Ascending aorta (tissue), 2 donors: ENCODE measurements at regions not wholly inside any gene's neighbourhood (a gene's known extent, or its start where the extent isn't known, plus 50 kb on each side); places are given as distances from the start of the nearest gene placed in this dataset.

Experiments
- DNase-seq, 2 donors: peaks; one replicate each; pipeline ENCODE4 v3.0.0-alpha.2; 2019; ENCODE audit warnings: low spot score in 2 of 2
- H3K27ac ChIP-seq, 2 donors: fragments of 200-600 bp; sonication (generic); one replicate each; pipeline ENCODE4 v1.5.1; 2016 to 2017; ENCODE audit warnings: mild to moderate bottlenecking in 1 of 2
- H3K27me3 ChIP-seq: fragments of 200-600 bp; sonication (generic); one replicate; pipeline ENCODE4 v1.5.1; 2017
- H3K36me3 ChIP-seq, 2 donors: fragments of 200-600 bp; sonication (generic); one replicate each; pipeline ENCODE4 v1.5.1; 2016
- H3K4me1 ChIP-seq, 2 donors: fragments of 200-600 bp; sonication (generic); one replicate each; pipeline ENCODE4 v1.5.1; 2016 to 2017; ENCODE audit warnings: mild to moderate bottlenecking in 1 of 2
- H3K4me3 ChIP-seq, 2 donors: fragments of 200-600 bp; sonication (generic); one replicate each; pipeline ENCODE4 v1.5.1; 2016 to 2017; ENCODE audit warnings: mild to moderate bottlenecking in 1 of 2
- H3K9me3 ChIP-seq, 2 donors: fragments of 200-600 bp; sonication (generic); one replicate each; pipeline ENCODE4 v1.5.1; 2016
- CTCF ChIP-seq, 3 experiments: fragments of 200-600 bp in 2 of 3; fragments of 450-650 bp in 1 of 3; sonication (generic) in 2 of 3; IDR thresholded peaks; one replicate each; pipeline ENCODE4 v1.5.1; 2016 to 2019; ENCODE audit warnings: antibody characterized with exemption in 3 of 3, mild to moderate bottlenecking in 1 of 3, moderate library complexity in 1 of 3
- intact Hi-C: fragments of 100-400 bp; cut with DNase I; formaldehyde crosslinking; loops from one replicate; pipeline ENCODE4 v1.15.1; 2023

- H3K27ac ChIP-seq: no peak overlapping the region
- intact Hi-C loops: no loop called here
- H3K36me3 ChIP-seq: no peaks in the 10 kb centered on the region
- DNase-seq: no peak
- peak overlapping the region; percentile 26 to 45 for H3K4me3 ChIP-seq
- no peak for TF ChIP-seq CTCF (IDR thresholded peaks at IDR 0.05)
- H3K9me3 ChIP-seq: no peaks in the 10 kb centered on the region
- no peaks in the 10 kb centered on the region for H3K4me1 ChIP-seq
- H3K27me3 ChIP-seq: no peaks in the 10 kb centered on the region
Observed at GRCh38 chr11:133787379-133788141, 57.8 kb downstream of the SPATA19 start.

DNA sequence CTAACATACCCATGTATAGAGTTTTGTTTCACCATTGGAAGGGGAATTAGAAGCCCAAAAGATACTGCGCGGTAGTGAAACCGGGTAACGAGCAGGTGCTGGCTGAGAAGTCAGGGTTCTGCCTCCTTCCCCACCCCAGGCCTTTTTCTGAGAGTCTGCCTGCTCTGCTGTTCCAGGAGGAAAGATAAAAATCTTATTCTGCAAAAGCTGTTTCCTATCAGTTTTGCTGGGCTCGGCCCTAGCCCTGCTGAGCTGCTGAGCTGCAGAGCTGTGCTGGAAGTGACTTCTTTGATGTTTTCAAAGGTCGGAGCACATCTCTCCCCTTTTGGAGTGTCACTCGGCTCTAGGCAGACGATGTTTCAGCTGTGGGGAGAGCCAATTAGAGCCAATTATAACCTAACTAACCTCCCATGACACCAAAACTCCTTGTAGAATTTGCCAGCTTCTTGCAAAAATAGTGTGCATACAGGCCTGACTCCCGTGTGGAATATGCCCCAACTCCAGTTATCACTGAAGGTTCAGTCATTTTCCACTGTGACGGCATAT lies 59.4 kb downstream of the SPATA19 start:
- TF ChIP-seq CTCF (IDR thresholded peaks at IDR 0.05): no peak
- Histone ChIP-seq H3K4me1 (no peaks in the 10 kb centered on the region), H3K27ac (no peak overlapping the region), H3K4me3 (no peak overlapping the region), H3K27me3 (no peaks in the 10 kb centered on the region), H3K9me3 (no peaks in the 10 kb centered on the region), H3K36me3 (no peaks in the 10 kb centered on the region)
- intact Hi-C loops: no loop called here
- no peak for DNase-seq

DNA sequence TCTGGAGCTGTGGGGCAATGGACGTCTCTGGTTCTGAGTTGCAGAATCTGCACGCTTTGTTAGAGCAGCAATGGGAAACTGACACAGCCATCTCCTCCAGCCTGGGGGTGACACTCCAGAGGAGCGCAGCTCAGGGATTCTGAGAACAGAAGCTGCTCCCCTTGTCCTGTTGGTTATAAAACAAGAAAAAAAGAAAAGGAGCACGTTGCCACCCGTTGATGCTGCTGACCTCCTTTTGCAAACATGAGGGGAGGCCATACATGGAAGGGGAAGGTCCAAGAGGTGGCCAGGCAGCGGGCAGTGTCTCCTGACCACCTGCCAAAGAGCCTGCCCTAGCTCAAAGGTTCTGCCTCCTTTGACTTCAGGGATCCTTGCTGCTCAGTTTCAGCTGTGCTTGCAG lies 61.0 kb downstream of the SPATA19 start:
- Histone ChIP-seq H3K36me3 (no peaks in the 10 kb centered on the region), H3K4me1 (no peaks in the 10 kb centered on the region), H3K27me3 (no peaks in the 10 kb centered on the region), H3K9me3 (no peaks in the 10 kb centered on the region), H3K4me3 (no peak overlapping the region), H3K27ac (no peak overlapping the region)
- intact Hi-C loops: no loop called here
- no peak for TF ChIP-seq CTCF (IDR thresholded peaks at IDR 0.05)
- no peak for DNase-seq

DNA sequence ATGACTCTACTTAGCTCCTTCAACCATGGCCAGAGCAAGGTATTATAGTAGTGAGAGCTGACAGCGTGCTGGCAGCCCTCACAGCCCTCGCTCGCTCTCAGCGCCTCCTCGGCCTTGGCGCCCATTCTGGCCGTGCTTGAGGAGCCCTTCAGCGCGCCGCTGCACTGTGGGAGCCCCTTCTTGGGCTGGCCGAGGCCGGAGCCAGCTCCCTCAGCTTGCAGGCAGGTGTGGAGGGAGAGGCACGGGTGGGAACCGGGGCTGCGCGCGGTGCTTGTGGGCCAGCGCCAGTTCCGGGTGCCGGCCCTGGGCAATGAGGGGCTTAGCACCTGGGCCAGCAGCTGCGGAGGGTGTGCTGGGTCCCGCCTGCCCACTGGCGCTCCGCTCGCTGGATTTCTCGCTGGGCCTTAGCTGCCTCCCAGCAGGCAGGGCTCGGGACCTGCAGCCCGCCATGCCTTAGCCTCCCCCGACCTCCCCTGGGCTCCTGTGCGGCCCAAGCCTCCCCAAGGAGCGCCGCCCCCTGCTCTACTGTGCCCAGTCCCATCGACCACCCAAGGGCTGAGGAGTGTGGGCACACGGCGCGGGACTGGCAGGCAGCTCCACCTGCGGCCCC lies 63.1 kb downstream of the SPATA19 start:
- no peak for TF ChIP-seq CTCF (IDR thresholded peaks at IDR 0.05)
- Histone ChIP-seq H3K27ac (no peak overlapping the region), H3K27me3 (no peaks in the 10 kb centered on the region), H3K36me3 (no peaks in the 10 kb centered on the region), H3K4me1 (no peaks in the 10 kb centered on the region), H3K4me3 (no peak overlapping the region), H3K9me3 (no peaks in the 10 kb centered on the region)
- intact Hi-C loops: no loop called here
- no peak for DNase-seq

- no peak overlapping the region for H3K27ac ChIP-seq
- no peak for TF ChIP-seq CTCF (IDR thresholded peaks at IDR 0.05)
- H3K4me3 ChIP-seq: no peak overlapping the region
- intact Hi-C loops: no loop called here
- H3K27me3 ChIP-seq: no peaks in the 10 kb centered on the region
- H3K4me1 ChIP-seq: no peaks in the 10 kb centered on the region
- no peaks in the 10 kb centered on the region for H3K9me3 ChIP-seq
- no peaks in the 10 kb centered on the region for H3K36me3 ChIP-seq
- no peak for DNase-seq
Observed at GRCh38 chr11:133778161-133778560, 67.2 kb downstream of the SPATA19 start.
